ENCODE measurements at regions not wholly inside any gene's neighbourhood (a gene's known extent, or its start where the extent isn't known, plus 50 kb on each side); places are given as distances from the start of the nearest gene placed in this dataset.

DNA sequence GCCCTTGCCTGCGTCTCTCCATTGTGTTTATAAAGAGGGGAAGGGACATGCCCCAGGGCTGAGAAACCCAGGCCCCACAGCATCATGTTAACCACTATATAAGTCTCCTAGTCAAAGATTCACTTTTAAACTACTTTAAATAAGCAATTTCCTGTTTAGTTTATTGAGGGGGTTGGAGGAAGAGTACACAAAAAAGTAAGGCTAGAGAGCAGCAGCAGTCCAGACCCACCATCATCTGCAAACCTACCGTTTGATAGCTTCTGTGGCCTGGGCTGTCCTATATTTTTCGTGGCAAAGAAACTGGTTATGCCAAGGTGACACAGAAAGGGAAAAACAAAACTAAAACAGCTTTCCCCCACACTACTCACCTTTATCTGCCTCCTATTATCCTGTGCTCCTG is 646.1 kb downstream of the IRS1 start:
- DNase-seq, result no peak

DNA sequence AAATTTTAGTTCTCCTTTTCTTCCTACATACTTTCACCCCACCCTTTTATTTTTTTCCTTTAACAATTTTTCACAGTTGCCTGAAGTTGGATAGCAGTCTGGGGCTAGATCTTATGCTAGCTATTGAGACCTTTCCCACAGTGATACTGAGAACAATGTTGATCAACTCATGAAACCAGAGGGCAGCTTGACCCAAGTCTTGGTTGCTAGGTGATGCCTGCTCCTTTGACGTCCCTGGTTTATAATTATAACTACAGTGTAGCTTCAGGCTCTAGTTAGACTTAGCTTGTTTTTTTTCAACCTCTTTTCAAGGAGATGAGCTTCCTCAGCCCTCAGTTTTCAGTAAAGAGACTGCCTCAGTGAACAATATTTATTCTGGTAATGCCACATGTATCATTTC is 648.5 kb downstream of the IRS1 start:
- no peak for DNase-seq

DNA sequence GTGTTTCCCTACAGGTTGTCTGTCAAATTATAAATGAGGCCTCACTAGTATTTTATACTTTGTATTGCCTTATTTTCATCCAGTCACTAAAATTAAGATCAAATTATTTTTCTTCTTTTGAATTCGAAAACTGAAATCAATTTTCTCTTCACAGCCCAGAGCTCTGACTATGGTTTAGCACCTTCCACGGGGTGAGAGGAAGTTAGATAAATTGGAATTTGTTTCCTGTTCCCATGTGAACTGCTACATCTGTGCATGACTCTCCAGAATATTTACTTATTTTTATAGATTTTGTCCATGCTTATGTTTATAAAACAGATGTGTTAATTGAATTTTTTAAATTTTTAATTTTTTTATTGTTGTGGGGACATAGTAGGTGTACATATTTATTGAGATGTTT is 656.5 kb downstream of the IRS1 start:
- no peak for DNase-seq

DNA sequence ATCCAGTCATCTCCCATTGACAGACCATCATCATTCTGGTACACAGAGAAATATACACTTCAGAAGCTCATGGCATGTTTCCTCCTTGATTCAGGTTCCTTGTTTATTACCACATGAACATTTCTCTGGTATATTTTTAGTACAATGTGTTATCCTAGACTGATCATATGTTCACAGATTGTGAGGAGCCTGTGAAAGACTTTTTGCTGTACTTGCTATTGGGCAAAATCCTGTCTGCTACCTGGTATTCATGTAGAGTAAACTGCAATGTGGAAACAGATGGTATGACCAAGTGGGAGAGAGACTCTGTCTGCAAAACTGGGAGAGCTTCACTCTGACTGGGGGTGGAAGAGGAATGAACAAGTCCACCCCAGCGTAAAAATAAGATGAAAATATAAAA is 657.2 kb downstream of the IRS1 start:
- DNase-seq, result no peak

DNA sequence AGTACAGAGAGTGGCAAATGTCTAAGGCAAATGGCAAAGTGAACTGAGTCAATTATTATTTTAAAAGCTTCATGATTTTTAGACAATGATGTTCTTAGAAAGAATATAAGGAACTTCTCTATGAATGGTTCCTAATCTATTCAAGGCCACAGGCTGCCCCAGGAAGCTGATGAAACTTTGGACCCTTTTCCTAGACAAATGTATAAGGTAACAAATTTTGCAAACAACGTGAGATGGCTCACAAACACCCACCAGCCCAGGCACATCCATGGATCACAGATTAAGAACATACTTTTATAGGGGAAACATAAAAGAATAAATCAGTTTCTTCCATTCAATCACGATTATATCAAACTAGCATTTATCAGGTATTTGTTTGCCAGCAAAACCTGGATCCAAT is 659.0 kb downstream of the IRS1 start:
- no peak for DNase-seq

DNA sequence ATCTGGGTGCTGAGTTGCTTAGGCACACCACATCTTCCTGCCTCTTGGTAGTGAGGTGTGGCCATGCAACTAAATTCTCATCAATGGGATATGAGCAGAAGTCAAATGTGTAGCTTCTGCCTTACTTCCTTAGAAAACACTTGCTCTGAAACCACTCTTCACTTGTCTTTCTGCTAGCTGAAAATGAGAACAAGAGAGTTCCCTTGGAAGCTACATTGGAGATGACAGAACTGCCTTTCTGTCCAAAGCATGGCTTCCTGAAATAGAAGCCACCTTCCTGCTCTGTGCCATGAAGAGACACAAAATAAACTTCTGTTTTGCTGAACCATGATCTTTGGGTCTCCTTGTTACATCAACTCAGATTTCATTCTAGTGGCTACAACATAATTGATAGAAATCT is 659.9 kb downstream of the IRS1 start:
- no peak for DNase-seq

DNA sequence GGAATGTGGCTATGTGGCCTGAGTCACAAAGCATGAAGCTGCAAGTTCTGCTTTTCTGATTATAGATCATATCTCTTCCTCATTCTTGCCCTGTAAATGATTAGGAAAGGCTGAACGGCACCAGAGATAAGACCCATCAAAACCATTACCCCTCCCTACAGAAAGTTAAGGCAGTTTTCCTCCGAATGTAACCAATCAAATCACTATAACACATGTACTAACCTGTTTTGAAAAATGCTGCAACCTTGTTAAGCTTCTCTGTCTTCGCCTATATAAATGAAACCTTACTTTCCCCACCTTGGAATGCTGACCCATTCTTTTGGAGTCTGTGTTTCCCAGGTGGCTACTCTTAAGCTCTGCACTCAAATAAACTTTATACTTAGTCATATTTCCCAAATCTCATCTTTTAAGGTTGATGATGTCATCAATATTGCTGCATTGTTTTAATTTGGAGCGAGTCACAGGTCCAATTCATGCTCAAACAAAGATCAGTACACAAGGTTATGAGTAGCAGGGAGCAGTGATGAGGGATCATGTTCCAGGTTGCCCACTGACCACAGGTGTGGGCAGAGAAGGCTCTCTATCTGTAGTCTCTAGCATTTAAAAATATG is 662.3 kb downstream of the IRS1 start:
- DNase-seq, result no peak

DNA sequence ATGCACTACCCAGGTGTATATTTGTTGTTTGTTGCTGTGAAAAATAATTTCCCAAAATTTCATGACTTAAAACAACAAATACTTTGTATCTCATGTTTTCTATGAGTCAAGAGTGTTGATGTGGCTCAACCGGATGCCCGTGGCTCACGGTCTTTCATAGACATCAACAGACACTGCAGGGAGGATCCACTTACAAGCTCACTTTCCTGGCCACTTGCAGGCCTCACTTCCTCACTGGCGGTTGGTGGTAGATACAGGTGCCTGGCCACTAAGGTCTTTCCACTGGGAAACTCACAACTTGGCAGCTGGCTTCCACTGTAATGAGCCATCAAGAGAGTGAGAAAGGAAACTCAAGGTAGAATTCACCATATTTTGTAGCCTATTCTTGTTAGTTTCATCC is 662.9 kb downstream of the IRS1 start:
- no peak for DNase-seq

DNA sequence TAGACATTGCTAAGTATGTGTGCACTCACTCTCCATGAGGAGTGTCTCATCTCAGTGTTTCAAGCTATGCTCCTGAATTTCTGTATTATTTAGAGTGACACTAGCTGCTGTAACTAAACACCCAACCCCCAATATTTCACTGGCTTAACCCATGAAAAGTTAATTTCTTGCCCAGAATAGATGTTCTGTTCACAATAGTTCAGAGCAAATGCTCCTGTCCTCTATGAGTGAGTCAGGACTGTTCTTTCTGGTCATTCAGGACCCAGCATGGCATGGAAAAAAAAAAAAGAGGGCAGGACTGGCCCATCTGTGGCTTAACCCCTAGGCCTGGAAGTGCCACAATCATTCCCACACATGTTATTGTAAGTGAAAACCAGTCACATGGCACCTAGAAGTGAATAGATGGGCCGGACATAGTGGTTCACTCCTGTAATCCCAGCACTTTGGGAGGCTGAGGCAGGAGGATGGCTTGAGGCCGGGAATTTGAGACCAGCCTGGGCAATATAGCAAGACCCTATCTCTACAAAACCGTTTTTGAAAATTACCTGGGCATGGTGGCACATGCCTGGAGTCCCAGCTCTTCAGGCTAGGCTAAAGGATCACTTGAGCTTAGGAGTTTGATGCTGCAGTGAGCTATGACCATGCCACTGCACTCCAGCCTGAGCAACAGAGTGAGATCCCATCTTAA is 663.6 kb downstream of the IRS1 start:
- no peak for DNase-seq

DNA sequence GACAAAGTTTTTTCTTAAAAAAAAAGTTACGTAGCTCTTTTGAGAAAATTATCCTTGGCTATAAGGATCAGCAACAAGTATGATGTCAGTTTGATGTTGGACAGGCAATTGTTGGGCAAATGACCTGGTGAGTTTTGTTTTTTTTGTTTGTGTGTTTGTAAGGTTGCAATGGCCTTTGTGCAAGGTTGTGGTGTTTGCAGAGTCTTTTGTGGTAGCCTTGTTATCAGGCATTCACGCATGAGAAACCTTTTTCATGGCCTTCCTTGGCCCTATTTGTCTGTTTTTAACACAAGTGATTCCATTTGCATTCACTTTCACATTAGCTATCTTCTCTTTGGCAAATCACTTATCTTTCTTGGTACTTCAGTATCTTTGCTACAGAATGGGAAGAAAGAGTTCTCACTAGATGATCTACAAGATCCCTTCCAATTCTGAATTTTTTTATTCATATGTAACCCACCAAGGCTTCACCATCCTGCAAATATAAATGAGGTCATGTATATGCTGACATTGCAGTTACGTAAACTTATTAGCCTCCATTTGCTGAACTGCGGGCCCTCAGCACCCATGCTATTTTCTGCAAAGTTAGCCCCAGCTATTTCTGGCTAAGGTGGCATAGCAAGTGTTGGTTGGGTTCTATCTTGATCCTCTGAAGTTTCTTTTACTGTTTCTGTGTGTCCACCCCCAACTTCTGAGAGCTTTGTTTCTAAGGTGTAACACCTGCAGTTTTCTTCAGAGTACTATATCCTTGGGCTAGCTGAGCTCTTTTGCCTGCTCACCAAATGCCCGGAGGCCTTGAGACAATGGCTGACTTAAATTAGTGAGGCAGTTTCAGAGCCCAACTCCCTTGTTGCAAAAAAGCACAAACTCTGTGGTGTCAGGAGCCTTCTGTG is 667.1 kb downstream of the IRS1 start:
- no peak for DNase-seq

DNA sequence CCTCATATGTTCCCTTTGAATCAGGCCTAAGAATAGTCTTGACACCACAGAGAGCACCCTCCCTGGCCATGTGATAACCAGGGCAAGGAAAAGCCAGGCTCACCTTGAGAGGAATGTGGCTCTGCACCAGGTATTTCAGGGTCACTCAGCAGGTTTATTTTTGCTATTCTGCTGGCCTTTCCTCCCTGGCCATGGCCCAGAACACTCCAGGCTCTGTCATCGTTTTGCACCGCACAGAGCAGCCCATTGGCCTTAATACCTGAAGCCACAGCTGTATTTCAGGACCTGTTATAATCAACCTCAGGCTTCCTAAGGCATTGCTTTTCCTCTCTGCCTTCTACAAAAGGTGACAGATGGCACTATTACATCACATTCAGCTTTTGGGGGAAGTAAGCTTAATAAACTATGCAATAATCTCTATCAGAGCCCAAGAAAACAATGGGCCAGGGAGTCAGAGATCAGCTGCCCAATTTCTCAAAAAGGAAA is 668.3 kb downstream of the IRS1 start:
- DNase-seq, result no peak

DNA sequence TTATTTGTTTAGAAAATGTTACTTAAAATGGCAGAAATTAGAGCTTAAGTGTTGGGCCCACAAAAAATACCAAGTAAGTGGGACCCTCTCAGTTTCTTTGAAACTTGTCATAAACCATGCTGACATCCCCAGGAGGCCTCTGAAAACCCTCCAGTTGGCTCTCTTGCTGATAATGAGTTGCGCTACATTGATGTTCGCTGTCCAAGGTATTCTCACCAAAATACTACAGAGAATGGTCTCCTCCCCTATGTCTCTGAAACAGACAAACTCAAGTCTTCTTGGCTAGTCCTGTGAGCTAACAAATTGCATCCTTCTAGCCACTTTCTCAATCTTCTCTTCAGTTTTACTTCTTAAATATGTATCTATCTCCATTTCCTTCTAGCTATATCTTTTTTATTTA is 669.4 kb downstream of the IRS1 start:
- DNase-seq, result no peak

DNA sequence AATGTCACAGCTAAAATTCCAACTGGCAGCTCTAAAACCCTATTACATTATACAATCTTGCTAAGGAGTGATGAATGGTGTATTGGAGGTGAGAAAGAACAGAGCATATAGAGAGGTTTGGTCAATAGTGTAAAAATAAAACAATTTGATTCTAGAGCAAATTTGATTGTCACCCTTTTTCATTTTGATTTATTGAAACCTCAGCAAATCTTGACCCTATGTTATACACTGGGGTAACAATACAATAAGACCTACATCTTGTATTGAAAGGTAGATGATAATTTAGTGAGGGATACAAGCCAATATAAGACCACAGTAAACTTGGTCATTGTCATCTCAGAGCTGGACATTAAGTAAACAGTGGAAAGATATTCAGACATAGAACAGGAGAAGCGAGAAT is 671.9 kb downstream of the IRS1 start:
- no peak for DNase-seq

DNA sequence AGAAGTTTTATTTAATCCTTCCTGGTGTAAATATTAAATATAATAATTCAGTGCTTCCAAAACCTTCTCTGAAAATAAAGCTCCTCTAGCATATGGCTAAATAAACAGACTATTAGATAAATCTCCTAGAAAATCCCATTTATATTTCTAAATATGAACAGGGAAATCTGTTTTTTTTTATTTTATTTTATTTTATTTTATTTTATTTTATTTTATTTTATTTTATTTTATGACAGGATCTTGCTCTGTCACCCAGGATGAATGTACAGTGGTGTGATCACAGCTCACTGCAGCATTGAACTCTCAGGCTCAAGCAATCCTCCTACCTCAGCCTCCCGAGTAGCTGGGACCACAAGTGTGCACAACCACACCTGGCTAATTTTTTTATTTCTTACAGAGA is 673.5 kb downstream of the IRS1 start:
- no peak for DNase-seq

DNA sequence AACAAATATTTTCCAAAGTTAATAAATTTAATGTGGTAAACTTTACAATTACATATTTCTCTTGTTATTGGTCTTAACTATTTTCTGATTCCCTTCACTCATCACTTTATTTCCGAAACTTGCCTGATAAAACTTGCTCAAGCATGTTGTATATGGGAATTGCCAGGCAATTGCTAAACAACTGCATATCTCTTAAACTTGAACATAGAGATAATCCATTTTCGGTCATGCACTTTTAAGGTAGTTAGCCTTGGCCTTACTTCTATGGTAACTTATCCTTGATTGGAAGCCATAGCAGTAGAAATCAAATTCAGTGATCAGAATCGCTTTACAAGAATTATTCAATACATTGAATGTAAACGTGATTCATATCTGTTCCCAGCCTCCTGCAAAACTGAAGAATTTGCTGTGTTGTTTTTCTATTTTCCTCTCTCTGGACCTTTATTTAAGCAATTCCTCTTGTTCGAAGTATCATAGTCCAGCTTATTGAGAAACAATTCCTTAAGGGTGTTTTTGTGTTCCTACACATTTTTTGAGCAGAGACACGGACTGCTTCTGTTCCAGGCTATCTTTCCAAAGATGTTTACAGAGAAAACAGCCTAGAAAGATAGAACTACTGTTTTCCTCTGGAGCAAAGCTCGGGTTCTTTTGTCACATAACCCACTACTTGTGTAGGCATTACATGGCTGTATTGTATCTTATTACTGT is 674.3 kb downstream of the IRS1 start:
- DNase-seq, result no peak

DNA sequence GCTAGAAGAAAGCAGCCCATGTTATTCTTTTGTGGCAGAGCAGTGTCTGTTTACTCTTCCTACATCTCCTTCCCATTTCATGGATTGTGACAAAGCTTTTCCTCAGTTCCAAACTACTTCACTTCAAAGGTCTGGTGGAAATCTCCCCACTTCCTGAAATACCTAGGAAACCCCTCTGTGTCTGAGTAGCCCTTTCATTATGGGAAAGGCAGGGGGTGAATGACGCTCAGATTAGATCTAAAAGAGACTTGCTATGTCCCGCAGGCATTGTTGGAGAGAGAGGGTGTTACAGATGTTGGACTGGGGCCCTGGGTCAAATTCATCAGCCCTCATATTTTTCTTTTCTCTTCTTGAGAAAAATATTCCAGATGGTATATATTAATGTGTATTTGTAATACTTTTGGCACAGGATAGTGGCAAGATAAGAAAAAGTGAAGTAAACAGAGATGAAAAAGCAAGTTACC is 675.0 kb downstream of the IRS1 start:
- no peak for DNase-seq

DNA sequence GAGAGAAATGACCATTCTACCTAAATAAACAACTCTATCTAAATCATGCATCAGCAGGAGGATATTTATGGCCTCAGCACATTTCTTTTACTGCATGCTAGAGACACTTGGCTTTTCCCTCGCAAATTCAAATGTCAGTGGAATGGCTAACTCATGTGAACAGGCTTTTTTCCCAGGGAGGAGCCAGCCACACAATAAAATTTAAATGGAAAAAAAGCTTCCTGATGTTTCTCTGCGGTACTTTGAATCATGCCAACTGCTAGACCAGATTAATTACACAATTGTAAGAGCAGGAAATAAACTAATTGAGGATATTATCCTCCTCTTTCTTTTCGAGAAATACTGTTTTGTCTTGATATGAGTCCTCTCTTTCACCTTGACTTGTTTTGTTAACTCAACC is 676.3 kb downstream of the IRS1 start:
- DNase-seq, result no peak

DNA sequence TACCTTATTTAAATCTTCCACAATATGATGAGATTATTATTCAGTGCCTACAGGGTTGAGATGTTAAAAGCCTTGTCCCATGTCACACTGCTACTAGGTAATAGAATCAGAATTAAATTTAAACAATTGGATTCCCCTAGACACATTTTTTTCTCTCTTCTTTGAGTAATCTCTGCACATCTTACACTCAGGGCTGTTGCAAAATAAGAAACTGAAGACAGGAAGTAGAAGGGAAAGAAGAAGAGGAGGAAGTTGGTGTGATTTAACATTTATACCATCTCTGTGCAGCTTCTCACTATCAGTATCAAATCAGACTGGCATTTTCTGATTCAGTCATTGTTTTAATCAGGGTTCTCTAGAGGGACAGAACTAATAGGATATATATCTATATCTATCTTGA is 677.6 kb downstream of the IRS1 start:
- no peak for DNase-seq

DNA sequence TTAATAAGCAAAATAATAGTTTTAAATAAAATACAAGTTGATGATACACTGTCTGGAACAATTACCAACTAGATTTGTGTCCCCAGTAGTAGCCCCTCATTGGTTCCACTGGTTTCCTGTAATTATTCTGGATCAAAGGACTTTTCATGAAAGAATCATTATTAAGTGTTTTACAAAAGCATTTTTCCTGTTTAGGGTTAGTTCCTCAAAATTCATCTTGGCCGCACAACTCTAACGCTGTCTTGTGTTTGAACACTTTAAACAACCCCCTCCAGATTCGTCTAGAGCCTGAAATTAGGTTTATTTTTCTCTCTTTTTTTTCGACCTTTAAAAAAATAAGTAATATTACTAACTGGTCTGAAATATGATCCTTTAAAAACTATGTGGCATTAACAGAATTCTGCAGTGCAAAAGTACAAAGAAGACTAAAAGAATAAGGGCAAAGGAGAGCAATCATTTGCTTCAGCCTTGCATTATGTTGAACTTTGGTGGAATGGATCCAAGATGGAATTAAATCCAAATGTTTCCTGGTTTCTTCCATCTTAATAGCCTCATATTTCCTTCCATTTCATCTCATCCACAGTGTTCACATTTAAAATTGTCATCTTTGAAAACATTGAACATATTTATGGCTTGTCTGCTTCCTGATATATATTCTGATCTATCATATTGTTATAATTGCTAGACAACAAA is 678.4 kb downstream of the IRS1 start:
- no peak for DNase-seq

DNA sequence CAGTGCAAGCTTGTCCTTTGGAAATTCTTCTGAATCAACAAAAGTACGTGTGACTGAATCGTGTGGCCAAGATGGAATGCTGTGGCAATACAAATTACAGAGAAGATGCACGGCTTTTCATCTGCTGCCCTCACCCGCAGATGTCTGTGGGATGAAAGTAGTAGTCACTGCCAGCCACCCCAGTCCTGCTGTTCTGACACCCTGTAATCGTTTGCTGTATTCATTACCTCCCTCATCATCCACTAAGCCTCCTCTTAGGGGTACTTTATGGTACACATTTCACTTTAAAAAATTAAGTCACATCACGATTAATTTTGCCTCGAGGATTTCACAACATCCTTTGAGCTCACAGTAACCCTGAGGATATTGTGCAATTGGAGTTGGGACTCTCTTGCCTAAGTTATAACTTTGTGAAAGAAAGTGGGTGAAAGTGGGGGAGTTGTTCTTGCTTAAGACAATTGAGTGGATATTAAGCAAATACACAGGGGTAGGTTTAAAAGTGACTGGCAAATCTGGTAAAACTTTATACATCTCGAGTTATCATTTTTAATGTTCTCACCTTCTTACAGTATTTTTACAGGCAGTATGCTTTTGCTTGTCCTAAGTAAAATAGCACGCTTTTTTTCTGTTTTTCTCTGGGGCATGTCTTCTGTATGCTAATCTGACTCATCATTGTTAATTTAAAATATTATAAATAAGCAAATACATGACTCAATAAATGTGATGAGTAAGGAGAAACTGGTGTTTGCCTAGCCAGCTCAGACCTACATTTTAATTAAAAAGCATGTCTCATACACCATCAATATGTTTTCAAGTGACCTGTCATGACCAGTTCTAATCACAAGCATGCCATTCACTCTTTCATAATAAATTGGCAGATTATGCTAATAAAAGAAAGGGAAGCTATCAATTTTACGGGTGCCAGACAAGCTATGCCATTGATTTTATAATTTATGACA is 680.9 kb downstream of the IRS1 start:
- no peak for DNase-seq

DNA sequence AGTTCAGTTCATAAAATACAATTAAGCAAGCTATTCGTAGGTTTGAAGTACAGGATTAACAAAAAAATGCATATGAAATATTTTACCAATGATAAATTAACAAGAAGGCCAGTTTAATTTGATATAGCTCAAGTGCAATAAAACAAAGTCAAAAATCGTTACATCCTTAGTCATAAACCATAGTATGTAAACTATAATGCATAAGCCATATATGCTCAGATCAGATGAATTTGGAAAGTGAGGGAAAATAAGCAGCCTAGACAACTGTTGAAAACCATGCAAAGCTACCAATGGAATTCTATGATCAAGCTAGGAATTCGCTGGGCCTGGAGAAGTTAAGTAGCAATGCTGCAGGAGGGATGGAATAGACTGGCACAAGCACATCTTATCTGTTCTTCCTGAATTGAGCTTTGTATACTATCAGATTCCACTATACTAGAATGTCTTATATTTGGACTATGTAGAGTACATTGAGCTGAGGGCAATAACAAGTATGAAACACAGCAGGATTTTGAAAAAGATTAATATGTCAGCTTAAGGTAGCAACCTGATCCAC is 682.0 kb downstream of the IRS1 start:
- no peak for DNase-seq
